H1 (cell line): ENCODE measurements at regions not wholly inside any gene's neighbourhood (a gene's known extent, or its start where the extent isn't known, plus 50 kb on each side); places are given as distances from the start of the nearest gene placed in this dataset.

Source experiments
- CTCF ChIA-PET: fragments of 300-600 bp; sonication (Branson Sonifier 250); formaldehyde crosslinking; loops from one replicate; lab custom pipeline; 2021; ENCODE audit not compliant: partially characterized antibody; lab: Charles Lee
- POLR2A ChIA-PET: fragments of 300-600 bp; sonication (Branson Sonifier 250); formaldehyde crosslinking; loops from one replicate; lab custom pipeline; 2021; ENCODE audit warnings: inconsistent platforms; ENCODE audit not compliant: partially characterized antibody; lab: Charles Lee
- DNase-seq, 2 experiments: peaks; one replicate each; pipeline versions ENCODE4 v3.0.0 to v3.0.0-alpha.2; 2010 to 2022; ENCODE audit warnings: low spot score in 2 of 2, low read depth in 1 of 2, mixed read lengths in 1 of 2
- FAIRE-seq: peaks from 2 replicates; lab custom pipeline; 2011; peaks lifted over from hg19 to GRCh38; lab: Jason Lieb, UNC
- H2AFZ ChIP-seq: 2 replicates; pipeline ENCODE4 v1.8.1; 2012; ENCODE audit warnings: low read length, inconsistent platforms
- H2AK5ac ChIP-seq: 2 replicates; pipeline ENCODE4 v1.6.1; 2013; ENCODE audit warnings: low read depth, low read length
- H2BK120ac ChIP-seq: replicated peaks from 2 replicates; pipeline ENCODE3; 2013; ENCODE audit warnings: low read depth, low read length, inconsistent platforms
- H2BK12ac ChIP-seq: 2 replicates; pipeline ENCODE4 v1.6.1; 2013; ENCODE audit warnings: low read depth, low read length
- H2BK15ac ChIP-seq: 2 replicates; pipeline ENCODE4 v1.6.1; 2013; ENCODE audit warnings: low read length
- H2BK20ac ChIP-seq: 2 replicates; pipeline ENCODE4 v1.6.1; 2013; ENCODE audit warnings: low read length
- H2BK5ac ChIP-seq: 2 replicates; pipeline ENCODE4 v1.6.1; 2013; ENCODE audit warnings: low read depth, low read length
- H3K14ac ChIP-seq: 2 replicates; pipeline ENCODE4 v1.6.1; 2013; ENCODE audit warnings: inconsistent platforms; ENCODE audit not compliant: insufficient read length
- H3K18ac ChIP-seq: 2 replicates; pipeline ENCODE4 v1.6.1; 2013; ENCODE audit warnings: low read length; ENCODE audit errors: extremely low read depth
- H3K23ac ChIP-seq: 2 replicates; pipeline ENCODE4 v1.6.1; 2013; ENCODE audit warnings: inconsistent platforms; ENCODE audit not compliant: insufficient read length
- H3K23me2 ChIP-seq: 2 replicates; pipeline ENCODE4 v1.6.1; 2013; ENCODE audit warnings: low read depth, low read length
- H3K27ac ChIP-seq: 2 replicates; pipeline ENCODE4 v1.6.1; 2011; ENCODE audit warnings: low read depth, low read length, inconsistent platforms
- H3K27me3 ChIP-seq, 4 experiments: replicated peaks in 1 of 4; 1 replicate in 1 of 4; 2 replicates in 3 of 4; pipeline versions ENCODE4 v1.6.1 to v1.8.1; 2011 to 2013; ENCODE audit warnings: low read length in 3 of 4, mild to moderate bottlenecking in 3 of 4, inconsistent platforms in 2 of 4, mixed read lengths in 2 of 4, moderate library complexity in 1 of 4; ENCODE audit not compliant: control insufficient read depth in 3 of 4, insufficient read depth in 3 of 4; ENCODE audit errors: extremely low read depth in 1 of 4
- H3K36me3 ChIP-seq, 4 experiments: 2 replicates each; pipeline versions ENCODE4 v1.6.1 to v1.8.1; 2011 to 2013; ENCODE audit warnings: mild to moderate bottlenecking in 4 of 4, low read length in 3 of 4, moderate library complexity in 2 of 4, control low read depth in 1 of 4, inconsistent platforms in 1 of 4; ENCODE audit not compliant: insufficient read depth in 4 of 4, control insufficient read depth in 2 of 4
- H3K4ac ChIP-seq: replicated peaks from 2 replicates; pipeline ENCODE3; 2013; ENCODE audit warnings: low read length, low read depth, mixed read lengths, inconsistent platforms; ENCODE audit not compliant: insufficient read length
- H3K4me1 ChIP-seq, 4 experiments: replicated peaks in 1 of 4; 1 replicate in 1 of 4; 2 replicates in 3 of 4; pipeline versions ENCODE4 v1.6.1 to v1.8.1; 2011 to 2013; ENCODE audit warnings: low read length in 3 of 4, inconsistent platforms in 2 of 4, mixed read lengths in 1 of 4; ENCODE audit not compliant: insufficient read depth in 4 of 4, control insufficient read depth in 3 of 4
- H3K4me2 ChIP-seq, 2 experiments: 2 replicates each; pipeline versions ENCODE4 v1.6.1 to v1.8.1; 2011 to 2013; ENCODE audit warnings: low read depth in 2 of 2, low read length in 2 of 2, control low read depth in 1 of 2, inconsistent platforms in 1 of 2, mild to moderate bottlenecking in 1 of 2; ENCODE audit not compliant: insufficient read depth in 1 of 2
- H3K4me3 ChIP-seq, 4 experiments: fragments of 200-600, 300-600 bp in 1 of 4; sonication (generic), shearing (Covaris generic), sonication (Bioruptor Twin) in 1 of 4; 2 replicates each; pipeline versions ENCODE4 v1.5.1 to v1.8.1; 2011 to 2016; ENCODE audit warnings: low read length in 4 of 4, low read depth in 3 of 4, control low read depth in 2 of 4, inconsistent platforms in 2 of 4, mild to moderate bottlenecking in 2 of 4, mixed read lengths in 1 of 4, moderate library complexity in 1 of 4; ENCODE audit not compliant: insufficient read depth in 2 of 4; ENCODE audit errors: extremely low read depth in 1 of 4
- H3K56ac ChIP-seq: replicated peaks from 2 replicates; pipeline ENCODE3; 2013; ENCODE audit warnings: low read depth, mild to moderate bottlenecking, mixed read lengths, low read length, inconsistent platforms; ENCODE audit not compliant: insufficient read length
- H3K79me1 ChIP-seq: 2 replicates; pipeline ENCODE4 v1.6.1; 2013; ENCODE audit warnings: low read depth, low read length, control low read depth
- H3K79me2 ChIP-seq, 2 experiments: 2 replicates each; pipeline versions ENCODE4 v1.6.1 to v1.8.1; 2012 to 2013; ENCODE audit warnings: low read length in 2 of 2, mild to moderate bottlenecking in 2 of 2, inconsistent platforms in 1 of 2; ENCODE audit not compliant: insufficient read depth in 2 of 2, control insufficient read depth in 1 of 2
- H3K9ac ChIP-seq, 4 experiments: replicated peaks in 1 of 4; 1 replicate in 1 of 4; 2 replicates in 3 of 4; pipeline versions ENCODE4 v1.6.1 to v1.8.1; 2011 to 2013; ENCODE audit warnings: low read depth in 3 of 4, low read length in 3 of 4, control low read depth in 2 of 4, mild to moderate bottlenecking in 2 of 4, moderate library complexity in 2 of 4, inconsistent platforms in 1 of 4; ENCODE audit errors: extremely low read depth in 1 of 4
- H3K9me3 ChIP-seq, 2 experiments: 2 replicates each; pipeline versions ENCODE4 v1.6.1 to v1.8.1; 2012 to 2013; ENCODE audit warnings: mild to moderate bottlenecking in 2 of 2, moderate library complexity in 2 of 2, control low read depth in 1 of 2, inconsistent platforms in 1 of 2, low read depth in 1 of 2, low read length in 1 of 2, mixed read lengths in 1 of 2; ENCODE audit not compliant: insufficient read depth in 2 of 2
- H4K20me1 ChIP-seq, 2 experiments: replicated peaks in 1 of 2; 2 replicates each; pipeline versions ENCODE3 to v1.8.1; 2011 to 2013; ENCODE audit warnings: inconsistent platforms in 2 of 2, low read length in 2 of 2, mild to moderate bottlenecking in 1 of 2; ENCODE audit not compliant: insufficient read depth in 2 of 2, control insufficient read depth in 1 of 2
- H4K5ac ChIP-seq: 2 replicates; pipeline ENCODE4 v1.6.1; 2013; ENCODE audit warnings: low read length, low read depth, mixed read lengths, inconsistent platforms; ENCODE audit not compliant: insufficient read length
- H4K8ac ChIP-seq: 2 replicates; pipeline ENCODE4 v1.8.0; 2013; ENCODE audit warnings: mild to moderate bottlenecking, moderate library complexity, low read length, inconsistent platforms; ENCODE audit not compliant: insufficient read depth; ENCODE audit errors: extremely low read depth
- H4K91ac ChIP-seq: replicated peaks from 2 replicates; pipeline ENCODE3; 2013; ENCODE audit warnings: low read length, mixed read lengths, inconsistent platforms; ENCODE audit not compliant: insufficient read length
- ATF2 ChIP-seq: IDR thresholded peaks from 2 replicates; pipeline ENCODE4 v1.6.1; 2012; ENCODE audit warnings: low read length, inconsistent platforms
- HDAC2 ChIP-seq, 2 experiments: fragments of 300-600 bp in 1 of 2; sonication (generic) in 1 of 2; IDR thresholded peaks; 2 replicates each; pipeline ENCODE4 v1.6.1; 2011 to 2012; ENCODE audit warnings: low read depth in 2 of 2, low read length in 2 of 2, mild to moderate bottlenecking in 2 of 2, moderate library complexity in 2 of 2, borderline replicate concordance in 1 of 2, inconsistent platforms in 1 of 2
- JUND ChIP-seq: IDR thresholded peaks from 2 replicates; pipeline ENCODE4 v1.6.1; 2011; ENCODE audit warnings: mild to moderate bottlenecking, improper control_type of control experiment, low read length
- TCF12 ChIP-seq: IDR thresholded peaks from 2 replicates; pipeline ENCODE4 v1.6.1; 2011; ENCODE audit warnings: low read depth, mild to moderate bottlenecking, low read length
- WGBS, 2 experiments: shearing (Covaris generic) in 1 of 2; methylation state at CpG; one replicate each; pipeline versions ENCODE4 v1.1.6 to v1.1.7; 2013 to 2015; ENCODE audit warnings: low lambda C conversion rate in 2 of 2, mixed read lengths in 2 of 2, inconsistent platforms in 1 of 2, low coverage in 1 of 2, missing lambda C conversion rate in 1 of 2; ENCODE audit not compliant: insufficient replicate concordance in 2 of 2, insufficient coverage in 1 of 2, insufficient read length in 1 of 2; ENCODE audit errors: extremely low coverage in 1 of 2, missing lambda C conversion rate in 1 of 2; 5-methylcytosine and 5-hydroxymethylcytosine counted together
- TF ChIP-seq, protein P1 (sequence below): IDR thresholded peaks from 2 replicates; pipeline ENCODE4 v1.6.1; 2012; ENCODE audit warnings: inconsistent platforms

- H3K18ac ChIP-seq = peak overlapping the region; percentile 60; the same call in 1 of the 2 replicates
- ChIA-PET CTCF (interaction anchor here (1.2 to 2.4 kb wide), 3 partner anchors 15 to 31 kb away, joined by 3 to 8 read pairs (median 3); no protein-coding TSS in a partner anchor), POLR2A (no interaction called here)
- H4K5ac ChIP-seq = no peak overlapping the region
- H2AFZ ChIP-seq = peak overlapping the region; percentile 95
- no peak overlapping the region for H3K14ac ChIP-seq
- H3K79me2 ChIP-seq = no peaks in the 10 kb centered on the region
- no peaks in the 10 kb centered on the region for H3K79me1 ChIP-seq
- H3K27ac ChIP-seq = no peak overlapping the region
- no peak overlapping the region for H3K4ac ChIP-seq
- H3K23ac ChIP-seq = no peak overlapping the region
- no peak overlapping the region for H2BK120ac ChIP-seq
- no peak overlapping the region for H3K9ac ChIP-seq
- H3K27me3 ChIP-seq = no peaks in the 10 kb centered on the region
- H3K4me2 ChIP-seq = no peak overlapping the region
- H2BK20ac ChIP-seq = no peak overlapping the region
- H3K23me2 ChIP-seq = no peaks in the 10 kb centered on the region
- H2BK5ac ChIP-seq = no peak overlapping the region
- no peaks in the 10 kb centered on the region for H4K20me1 ChIP-seq
- H3K4me3 ChIP-seq = no peak overlapping the region
- H4K8ac ChIP-seq = 0 out of 2 replicates have a peak overlapping the region, but pooled peaks have one; percentile 68
- H2BK15ac ChIP-seq = no peak overlapping the region
- H3K9me3 ChIP-seq = peaks cover 0 to 3% of the 10 kb centered on the region in 2 experiments; a peak in 1 of 4 replicates
- no peak overlapping the region for H3K56ac ChIP-seq
- H3K36me3 ChIP-seq = no peaks in the 10 kb centered on the region; a peak in 2 of 8 replicates
- no peak for DNase-seq
- no peak overlapping the region for H2AK5ac ChIP-seq
- no peak for FAIRE-seq
- WGBS, 2 experiments = 93% methylated on average over 5 of the region's 5 CpGs; no CpG with 5 or more reads in 1 of the 2 experiments
- H2BK12ac ChIP-seq = no peak overlapping the region
- peaks cover 0 to 7% (median 4%) of the 10 kb centered on the region in 4 experiments; a peak in 2 of 7 replicates for H3K4me1 ChIP-seq
- H4K91ac ChIP-seq = no peak overlapping the region
- TF ChIP-seq ATF2 = no peak
- TF ChIP-seq HDAC2 (IDR thresholded peaks at IDR 0.05; ENCODE audit: borderline replicate concordance in 1 of 2, low read depth in 2 of 2, low read length in 2 of 2) = no peak
- TF ChIP-seq JUND = no peak
- TF ChIP-seq, protein P1, sequence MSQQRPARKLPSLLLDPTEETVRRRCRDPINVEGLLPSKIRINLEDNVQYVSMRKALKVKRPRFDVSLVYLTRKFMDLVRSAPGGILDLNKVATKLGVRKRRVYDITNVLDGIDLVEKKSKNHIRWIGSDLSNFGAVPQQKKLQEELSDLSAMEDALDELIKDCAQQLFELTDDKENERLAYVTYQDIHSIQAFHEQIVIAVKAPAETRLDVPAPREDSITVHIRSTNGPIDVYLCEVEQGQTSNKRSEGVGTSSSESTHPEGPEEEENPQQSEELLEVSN = no peak
- no peak for TF ChIP-seq TCF12
Observed at GRCh38 chr1:208446271-208446691, 202.1 kb upstream of the PLXNA2 start.
